ENCODE measurements at regions not wholly inside any gene's neighbourhood (a gene's known extent, or its start where the extent isn't known, plus 50 kb on each side); places are given as distances from the start of the nearest gene placed in this dataset.
"Not testable (repeated sequence)": the region's sequence is repeated elsewhere in the genome, so short reads cannot be mapped to it uniquely, and the experiment has no call there.

GRCh38 chr11:41775296-41775695 lies 315.8 kb upstream of the LRRC4C start:
- no peak overlapping the region for H3K27ac ChIP-seq
- no peaks in the 10 kb centered on the region for H3K4me1 ChIP-seq (replicated peaks in 1 of 2)
- in situ Hi-C loops (cut with MboI; ENCODE audit: low pct_unique_long_range_greater_than_20kb in 2 of 9, low sequenced_read_pairs in 9 of 9, unreplicated experiment in 9 of 9), result no loop called here
- ATAC-seq (replicated peaks in 6 of 8), result no peak
- WGBS, 10 experiments, result 0 to 100% (median 10%) methylated on average over 1 of the region's 1 CpG; no CpG with 5 or more reads in 3 of the 10 experiments
- H3K4me3 ChIP-seq, result no peak overlapping the region

GRCh38 chr11:41779401-41779960 lies 320.0 kb upstream of the LRRC4C start:
- 0 to 100% (median 83%) methylated on average over 1 of the region's 1 CpG; no CpG with 5 or more reads in 1 of the 10 experiments for WGBS, 10 experiments
- Histone ChIP-seq H3K4me1 (replicated peaks in 1 of 2) (no peaks in the 10 kb centered on the region), H3K27ac (no peak overlapping the region), H3K4me3 (no peak overlapping the region)
- in situ Hi-C loops (cut with MboI; ENCODE audit: low pct_unique_long_range_greater_than_20kb in 2 of 9, low sequenced_read_pairs in 9 of 9, unreplicated experiment in 9 of 9), result no loop called here
- no peak for ATAC-seq (replicated peaks in 6 of 8)

- peaks cover 0 to 7% of the 10 kb centered on the region in 2 donors for H3K4me1 ChIP-seq (replicated peaks in 1 of 2)
- in situ Hi-C loops (cut with MboI; ENCODE audit: low pct_unique_long_range_greater_than_20kb in 2 of 9, low sequenced_read_pairs in 9 of 9, unreplicated experiment in 9 of 9), result no loop called here
- 0 to 81% (median 77%) methylated on average over 1 to 2 of the region's 2 CpGs for WGBS, 10 experiments
- no peak overlapping the region for H3K4me3 ChIP-seq
- ATAC-seq (replicated peaks in 6 of 8), result no peak
- H3K27ac ChIP-seq, result no peak overlapping the region
Observed at GRCh38 chr11:41781441-41781840, 322.0 kb upstream of the LRRC4C start.

DNA sequence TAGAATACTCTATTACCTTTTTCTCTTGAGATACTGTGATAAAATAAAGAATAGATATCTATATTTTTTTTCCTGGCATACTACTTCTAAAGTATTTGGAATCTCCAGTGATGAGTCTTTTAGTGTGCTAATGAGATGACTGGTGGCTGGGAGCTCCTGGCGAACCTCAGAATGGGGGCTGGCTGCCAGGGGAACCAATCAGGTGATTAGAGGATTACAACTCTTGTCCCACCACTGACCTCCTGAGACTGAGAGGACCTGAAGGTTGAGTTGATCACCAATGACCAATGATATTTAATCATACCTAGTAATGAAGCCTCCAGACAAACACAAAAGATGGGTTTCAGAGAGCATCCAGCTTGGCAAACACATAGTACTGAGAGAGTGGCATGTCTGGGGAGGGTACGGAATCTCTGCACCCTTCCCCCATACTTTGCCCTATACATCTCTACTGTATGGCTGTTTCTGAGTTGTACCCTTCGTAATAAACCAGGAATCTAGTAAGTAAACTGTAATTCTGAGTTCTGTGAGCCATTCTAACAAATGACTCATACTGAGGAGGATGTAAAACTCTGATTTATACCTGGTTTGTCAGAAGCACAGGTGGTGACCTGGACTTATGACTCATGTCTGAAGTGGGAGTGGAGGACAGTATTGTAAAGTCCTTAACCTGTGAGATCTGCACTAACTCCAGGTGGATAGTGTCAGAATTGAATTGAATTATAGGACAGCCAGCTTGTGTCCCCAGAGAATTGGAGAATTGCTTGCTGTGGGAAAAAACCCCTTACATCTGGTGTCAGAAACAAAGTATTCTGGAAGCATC lies 325.3 kb upstream of the LRRC4C start:
- 0 to 90% (median 29%) methylated on average over 1 to 3 of the region's 3 CpGs; no CpG with 5 or more reads in 4 of the 10 experiments for WGBS, 10 experiments
- H3K27ac ChIP-seq, result no peak overlapping the region
- peaks cover 0 to 7% of the 10 kb centered on the region in 2 donors for H3K4me1 ChIP-seq (replicated peaks in 1 of 2)
- in situ Hi-C loops (cut with MboI; ENCODE audit: low pct_unique_long_range_greater_than_20kb in 2 of 9, low sequenced_read_pairs in 9 of 9, unreplicated experiment in 9 of 9), result no loop called here
- no peak overlapping the region for H3K4me3 ChIP-seq
- peak in 5 of 8 experiments; percentile 65 to 99 (median 91) for ATAC-seq (replicated peaks in 6 of 8)

DNA sequence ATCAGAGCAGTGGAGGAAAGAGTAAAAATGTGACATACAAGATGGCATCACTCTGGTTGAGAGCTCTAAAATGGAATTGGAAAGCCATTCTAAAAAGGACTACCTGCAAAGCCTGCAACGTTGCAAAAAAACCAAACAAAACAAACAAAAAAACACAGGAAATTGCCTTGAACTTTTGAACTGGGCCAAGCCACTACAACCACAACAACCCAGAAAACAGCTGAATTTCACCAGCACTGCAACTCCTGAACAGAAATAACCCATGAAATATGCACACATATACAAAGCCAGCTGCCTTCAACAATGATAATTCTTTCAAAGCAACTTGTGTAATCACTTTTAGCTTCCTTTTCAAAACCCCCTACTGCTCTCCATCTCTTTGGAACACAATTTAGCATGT lies 326.6 kb upstream of the LRRC4C start:
- in situ Hi-C loops (cut with MboI; ENCODE audit: low pct_unique_long_range_greater_than_20kb in 2 of 9, low sequenced_read_pairs in 9 of 9, unreplicated experiment in 9 of 9), result no loop called here
- Histone ChIP-seq H3K27ac (no peak overlapping the region), H3K4me3 (no peak overlapping the region), H3K4me1 (replicated peaks in 1 of 2) (peaks cover 0 to 7% of the 10 kb centered on the region in 2 donors)
- 0 to 67% (median 0%) methylated on average over 1 of the region's 1 CpG; no CpG with 5 or more reads in 3 of the 10 experiments for WGBS, 10 experiments
- peak in 1 of 8 experiments; percentile 94 for ATAC-seq (replicated peaks in 6 of 8)

GRCh38 chr11:41788177-41788576 lies 328.7 kb upstream of the LRRC4C start:
- WGBS, 10 experiments, result 95% methylated on average over 7 of the region's 23 CpGs; no CpG with 5 or more reads in 9 of the 10 experiments
- no peak for ATAC-seq (replicated peaks in 6 of 8)
- H3K4me3 ChIP-seq, result no peak overlapping the region
- H3K27ac ChIP-seq, result no peak overlapping the region
- H3K4me1 ChIP-seq (replicated peaks in 1 of 2), result peaks cover 0 to 7% of the 10 kb centered on the region in 2 donors
- in situ Hi-C loops (cut with MboI; ENCODE audit: low pct_unique_long_range_greater_than_20kb in 2 of 9, low sequenced_read_pairs in 9 of 9, unreplicated experiment in 9 of 9), result no loop called here

- ATAC-seq (replicated peaks in 6 of 8), result no peak
- Histone ChIP-seq H3K27ac (no peak overlapping the region), H3K4me3 (no peak overlapping the region), H3K4me1 (replicated peaks in 1 of 2) (peaks cover 0 to 7% of the 10 kb centered on the region in 2 donors)
- WGBS, 10 experiments, result 0 to 100% (median 83%) methylated on average over 1 to 3 of the region's 3 CpGs
- in situ Hi-C loops (cut with MboI; ENCODE audit: low pct_unique_long_range_greater_than_20kb in 2 of 9, low sequenced_read_pairs in 9 of 9, unreplicated experiment in 9 of 9), result no loop called here
Observed at GRCh38 chr11:41789376-41789775, 329.9 kb upstream of the LRRC4C start.

DNA sequence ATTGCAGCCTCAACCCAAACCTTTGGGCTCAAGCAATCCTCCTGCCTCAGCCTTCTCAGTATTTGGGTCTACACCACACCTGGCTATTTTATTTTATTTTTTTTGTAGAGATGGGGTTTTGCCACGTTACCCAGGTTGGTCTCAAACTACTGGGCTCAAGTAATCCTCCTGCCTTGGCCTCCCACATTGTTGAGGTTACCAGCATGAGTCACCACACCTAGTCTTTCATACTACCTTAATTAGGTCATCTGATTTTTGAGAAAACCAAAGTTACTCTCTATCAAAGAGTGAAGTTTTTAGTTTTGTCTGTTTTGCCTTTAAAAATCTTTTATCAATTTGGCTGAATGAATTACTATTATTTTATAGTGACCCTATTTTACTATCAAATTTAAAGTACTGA lies 335.6 kb upstream of the LRRC4C start:
- in situ Hi-C loops (cut with MboI; ENCODE audit: low pct_unique_long_range_greater_than_20kb in 2 of 9, low sequenced_read_pairs in 9 of 9, unreplicated experiment in 9 of 9), result no loop called here
- no peak overlapping the region for H3K4me3 ChIP-seq
- H3K27ac ChIP-seq, result no peak overlapping the region
- H3K4me1 ChIP-seq (replicated peaks in 1 of 2), result no peaks in the 10 kb centered on the region
- no peak for ATAC-seq (replicated peaks in 6 of 8)
- WGBS, 10 experiments, result 13 to 83% (median 67%) methylated on average over 1 of the region's 1 CpG; no CpG with 5 or more reads in 3 of the 10 experiments

- H3K4me3 ChIP-seq, result no peak overlapping the region
- no peak overlapping the region for H3K27ac ChIP-seq
- in situ Hi-C loops (cut with MboI; ENCODE audit: low pct_unique_long_range_greater_than_20kb in 2 of 9, low sequenced_read_pairs in 9 of 9, unreplicated experiment in 9 of 9), result no loop called here
- no peak for ATAC-seq (replicated peaks in 6 of 8)
- no peaks in the 10 kb centered on the region for H3K4me1 ChIP-seq (replicated peaks in 1 of 2)
Observed at GRCh38 chr11:41799754-41800153, 340.3 kb upstream of the LRRC4C start.

DNA sequence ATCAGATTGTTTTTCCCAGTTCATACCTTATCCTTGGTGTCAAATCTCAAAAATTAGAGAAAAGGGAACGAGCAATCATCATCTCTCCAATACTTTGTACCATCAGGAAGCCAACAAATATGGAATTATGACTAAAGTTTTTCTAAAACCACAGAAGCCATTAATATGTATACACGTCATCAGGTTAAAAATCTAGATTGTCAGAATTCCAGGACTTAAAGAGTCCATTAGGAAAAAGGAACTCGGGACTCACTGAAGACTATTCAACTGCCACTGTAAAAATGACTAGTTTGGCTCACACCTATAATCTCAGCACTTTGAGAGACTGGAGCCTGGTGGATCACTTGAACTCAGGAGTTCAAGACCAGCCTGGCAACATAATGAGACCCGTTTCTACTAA lies 344.4 kb upstream of the LRRC4C start:
- Histone ChIP-seq H3K4me1 (replicated peaks in 1 of 2) (no peaks in the 10 kb centered on the region), H3K27ac (no peak overlapping the region), H3K4me3 (no peak overlapping the region)
- in situ Hi-C loops (cut with MboI; ENCODE audit: low pct_unique_long_range_greater_than_20kb in 2 of 9, low sequenced_read_pairs in 9 of 9, unreplicated experiment in 9 of 9), result no loop called here
- 0 to 100% (median 60%) methylated on average over 1 to 4 of the region's 4 CpGs for WGBS, 10 experiments
- ATAC-seq (replicated peaks in 6 of 8), result no peak

DNA sequence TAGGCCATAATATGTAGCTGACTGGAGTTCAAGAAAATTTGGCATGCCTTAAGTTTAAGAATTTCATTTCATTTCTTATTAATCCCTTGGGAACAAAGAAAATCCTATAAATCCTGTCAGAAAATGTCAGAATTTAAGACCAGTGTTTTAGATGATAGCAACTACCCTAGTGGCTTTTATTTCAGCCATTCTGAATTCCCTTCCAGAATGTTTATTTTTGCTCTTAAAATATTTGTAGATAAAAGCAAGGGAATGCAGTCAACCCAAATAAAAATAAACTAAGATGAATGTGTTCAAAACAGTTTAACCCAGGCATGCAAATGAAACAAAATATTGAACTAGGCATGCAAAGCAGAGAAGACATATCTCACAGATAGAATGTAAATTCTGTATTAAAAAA lies 356.9 kb upstream of the LRRC4C start:
- Histone ChIP-seq H3K27ac (no peak overlapping the region), H3K4me3 (no peak overlapping the region), H3K4me1 (replicated peaks in 1 of 2) (no peaks in the 10 kb centered on the region)
- in situ Hi-C loops (cut with MboI; ENCODE audit: low pct_unique_long_range_greater_than_20kb in 2 of 9, low sequenced_read_pairs in 9 of 9, unreplicated experiment in 9 of 9), result no loop called here
- no peak for ATAC-seq (replicated peaks in 6 of 8)

DNA sequence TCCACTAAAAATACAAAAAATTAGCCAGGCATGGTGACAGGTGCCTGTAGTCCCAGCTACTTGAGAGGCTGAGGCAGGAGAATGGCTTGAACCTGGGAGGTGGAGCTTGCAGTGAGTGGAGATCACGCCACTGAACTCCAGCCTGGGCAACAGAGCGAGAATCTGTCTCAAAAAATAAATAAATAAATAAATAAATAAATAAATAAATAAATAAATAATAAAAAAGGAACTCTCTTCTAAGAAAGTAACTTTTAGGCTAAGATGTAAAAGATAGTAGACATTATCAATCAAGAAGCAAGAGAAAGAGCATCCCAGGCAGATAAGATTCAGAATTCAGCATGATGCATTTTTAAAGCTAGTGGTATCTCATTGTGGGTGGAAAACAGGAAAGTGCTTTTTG lies 364.8 kb upstream of the LRRC4C start:
- in situ Hi-C loops (cut with MboI; ENCODE audit: low pct_unique_long_range_greater_than_20kb in 2 of 9, low sequenced_read_pairs in 9 of 9, unreplicated experiment in 9 of 9); H3K4me1 ChIP-seq (replicated peaks in 1 of 2); H3K4me3 ChIP-seq; ATAC-seq (replicated peaks in 6 of 8); H3K27ac ChIP-seq: not testable (repeated sequence)
- 10 to 100% (median 50%) methylated on average over 1 to 2 of the region's 2 CpGs; no CpG with 5 or more reads in 4 of the 10 experiments for WGBS, 10 experiments

DNA sequence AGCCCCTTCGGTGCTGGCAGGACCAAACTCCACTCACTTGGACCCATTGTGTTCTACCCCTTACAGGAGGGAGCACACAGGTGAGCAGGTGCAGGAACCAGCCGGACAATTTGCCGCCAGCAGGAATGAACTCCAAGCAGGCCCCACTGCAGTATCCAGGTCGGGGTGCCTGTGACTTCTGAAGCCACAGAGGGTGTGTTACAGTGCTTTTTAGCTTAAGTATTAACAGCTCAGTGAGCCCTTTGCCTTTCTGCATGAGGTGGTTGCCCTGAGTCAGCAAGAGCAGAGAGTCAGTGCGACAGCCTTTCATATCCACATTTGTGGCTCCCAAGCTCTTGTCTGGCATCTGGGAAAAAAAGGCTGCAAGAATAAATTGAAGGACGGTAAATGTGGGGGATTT lies 366.6 kb upstream of the LRRC4C start:
- Histone ChIP-seq H3K4me3 (no peak overlapping the region), H3K4me1 (replicated peaks in 1 of 2) (no peaks in the 10 kb centered on the region), H3K27ac (no peak overlapping the region)
- 0 to 92% (median 49%) methylated on average over 1 to 3 of the region's 6 CpGs; no CpG with 5 or more reads in 4 of the 10 experiments for WGBS, 10 experiments
- no peak for ATAC-seq (replicated peaks in 6 of 8)
- in situ Hi-C loops (cut with MboI; ENCODE audit: low pct_unique_long_range_greater_than_20kb in 2 of 9, low sequenced_read_pairs in 9 of 9, unreplicated experiment in 9 of 9), result no loop called here

DNA sequence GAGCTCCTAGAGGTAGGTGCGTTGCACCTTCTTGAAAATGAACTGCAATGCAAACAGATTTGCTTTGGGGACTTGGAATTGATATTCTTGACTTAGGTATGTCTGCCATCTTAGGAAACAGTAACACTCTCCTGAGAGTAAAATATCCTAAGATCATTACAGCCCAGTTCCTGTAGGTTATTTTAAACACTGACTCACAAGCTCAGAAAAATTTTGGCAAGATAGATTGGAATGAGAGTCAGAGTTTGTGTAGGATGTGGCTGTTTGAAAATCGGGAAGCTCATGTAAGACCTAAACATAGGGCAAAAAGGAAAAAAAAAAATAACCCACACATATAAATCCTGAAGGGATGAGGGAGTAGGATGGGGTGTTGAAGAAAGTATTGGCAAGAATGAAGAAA lies 377.0 kb upstream of the LRRC4C start:
- WGBS, 10 experiments, result 0 to 100% (median 88%) methylated on average over 1 to 2 of the region's 2 CpGs; no CpG with 5 or more reads in 1 of the 10 experiments
- in situ Hi-C loops (cut with MboI; ENCODE audit: low pct_unique_long_range_greater_than_20kb in 2 of 9, low sequenced_read_pairs in 9 of 9, unreplicated experiment in 9 of 9), result no loop called here
- no peak overlapping the region for H3K27ac ChIP-seq
- no peaks in the 10 kb centered on the region for H3K4me1 ChIP-seq (replicated peaks in 1 of 2)
- ATAC-seq (replicated peaks in 6 of 8), result no peak
- H3K4me3 ChIP-seq, result no peak overlapping the region
